Hematopoietic multipotent progenitor cell treated with erythropoietin and hydrocortisone succinate and interleukin-3 and kit ligand, for 4 days (in vitro differentiated cells): ENCODE measurements at regions not wholly inside any gene's neighbourhood (a gene's known extent, or its start where the extent isn't known, plus 50 kb on each side); places are given as distances from the start of the nearest gene placed in this dataset.
"Not testable (repeated sequence)": the region's sequence is repeated elsewhere in the genome, so short reads cannot be mapped to it uniquely, and the experiment has no call there.

Experiments used
- DNase-seq: peaks from one replicate; pipeline ENCODE4 v3.0.0-alpha.2; 2015

DNA sequence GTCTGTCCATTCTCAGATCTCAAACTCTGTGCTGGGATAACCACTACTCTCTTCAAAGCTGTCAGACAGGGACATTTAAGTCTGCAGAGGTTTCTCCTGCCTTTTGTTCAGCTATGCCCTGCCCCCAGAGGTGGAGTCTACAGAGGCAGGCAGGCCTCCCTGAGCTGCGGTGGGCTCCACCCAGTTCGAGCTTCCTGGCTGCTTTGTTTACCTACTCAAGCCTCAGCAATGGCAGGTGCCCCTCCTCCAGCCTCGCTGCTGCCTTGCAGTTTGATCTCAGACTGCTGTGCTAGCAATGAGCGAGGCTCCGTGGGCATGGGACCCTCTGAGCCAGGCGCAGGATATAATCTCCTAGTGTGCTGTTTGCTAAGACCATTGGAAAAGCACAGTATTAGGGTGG, 53.1 kb upstream of the HUNK start:
- not testable (repeated sequence) for DNase-seq

DNA sequence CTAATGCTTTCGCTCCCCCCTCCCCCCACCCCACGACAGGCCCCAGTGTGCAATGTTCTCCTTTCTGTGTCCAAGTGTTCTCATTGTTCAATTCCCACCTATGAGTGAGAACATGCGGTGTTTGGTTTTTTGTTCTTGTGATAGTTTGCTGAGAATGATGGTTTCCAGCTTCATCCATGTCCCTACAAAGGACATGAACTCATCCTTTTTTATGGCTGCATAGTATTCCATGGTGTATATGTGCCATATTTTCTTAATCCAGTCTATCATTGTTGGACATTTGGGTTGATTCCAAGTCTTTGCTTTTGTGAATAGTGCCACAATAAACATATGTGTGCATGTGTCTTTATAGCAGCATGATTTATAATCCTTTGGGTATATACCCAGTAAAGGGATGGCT, 58.5 kb upstream of the HUNK start:
- not testable (repeated sequence) for DNase-seq

DNA sequence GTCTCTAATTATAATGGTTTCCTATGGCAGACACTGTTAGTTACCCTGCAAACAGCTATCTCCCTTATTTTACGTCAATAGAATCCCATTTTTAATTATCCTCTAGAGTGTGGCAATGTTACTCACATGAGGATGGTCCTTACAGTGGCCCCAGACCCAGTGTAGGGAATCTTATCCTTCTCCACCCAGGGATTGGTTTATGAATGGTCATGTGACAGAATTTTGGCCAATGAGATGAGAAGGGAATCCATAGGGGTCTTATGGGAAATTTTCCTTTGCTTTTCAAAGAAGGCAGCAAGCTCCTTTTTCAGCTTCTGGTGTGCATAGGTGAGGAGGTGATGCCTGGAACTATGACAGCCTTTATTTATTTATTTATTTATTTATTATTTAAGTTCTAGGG, 59.0 kb upstream of the HUNK start:
- DNase-seq = no peak

DNA sequence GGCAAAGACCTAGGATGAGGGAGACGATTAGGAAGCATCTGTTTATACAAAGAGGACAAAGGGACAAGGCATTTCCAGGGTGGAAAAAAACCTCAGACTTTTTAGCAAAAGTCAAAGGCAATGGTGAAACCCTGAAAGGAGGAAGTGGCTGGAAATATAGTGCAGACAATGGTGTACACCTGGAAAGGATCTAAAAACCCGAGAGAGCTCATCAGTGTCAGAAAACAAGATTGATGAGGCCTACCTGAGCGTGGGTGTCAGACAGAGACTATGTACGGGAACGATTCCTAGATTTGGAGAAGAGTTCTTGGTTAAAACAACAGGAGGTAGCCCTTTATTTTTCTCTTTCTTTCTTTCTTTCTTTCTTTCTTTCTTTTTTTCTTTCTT, 68.8 kb upstream of the HUNK start:
- DNase-seq = no peak

DNA sequence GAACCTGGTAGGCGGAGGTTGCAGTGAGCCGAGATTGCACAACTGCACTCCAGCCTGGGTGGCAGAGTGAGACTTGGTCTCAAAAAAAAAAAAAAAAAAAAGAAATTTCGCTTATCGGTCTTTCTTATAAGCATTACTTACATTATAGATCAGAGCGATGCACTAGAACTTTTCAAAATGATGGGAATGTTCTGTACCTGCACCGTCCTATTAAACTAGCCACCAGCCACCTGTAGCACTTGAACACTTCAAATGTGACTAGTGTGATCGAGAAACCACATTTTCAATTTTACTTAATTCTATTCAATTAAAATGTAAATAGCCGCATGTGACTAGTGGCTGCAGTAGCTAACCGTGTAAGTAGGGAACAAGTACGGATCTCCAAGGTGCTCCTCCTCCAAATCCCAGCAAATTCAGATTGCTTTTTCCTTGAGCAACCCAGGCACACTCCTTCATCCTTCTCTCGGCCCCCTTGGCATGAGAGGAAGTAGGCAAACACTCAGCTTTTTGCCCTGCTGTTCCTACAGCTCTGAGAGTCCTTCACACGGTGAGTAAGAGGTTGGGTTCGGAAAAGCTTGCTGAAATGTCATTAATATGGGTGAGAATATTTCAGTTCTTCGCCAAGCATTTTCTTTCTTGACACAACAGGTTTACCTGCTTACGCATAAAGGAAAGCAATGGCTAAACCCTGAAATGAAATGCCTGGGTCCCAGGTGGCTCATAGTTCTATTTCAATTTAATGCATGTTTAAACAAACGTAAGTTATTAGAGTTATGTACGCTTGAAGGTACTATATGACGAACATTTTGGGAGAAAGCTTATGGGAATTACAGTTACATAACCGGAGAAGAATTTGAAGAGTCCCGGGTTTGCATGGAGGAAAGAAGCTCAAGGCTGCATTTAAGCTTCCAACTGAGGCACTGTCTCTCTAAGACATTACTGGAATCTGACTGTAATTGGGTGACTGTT, 69.5 kb upstream of the HUNK start:
- DNase-seq = no peak

DNA sequence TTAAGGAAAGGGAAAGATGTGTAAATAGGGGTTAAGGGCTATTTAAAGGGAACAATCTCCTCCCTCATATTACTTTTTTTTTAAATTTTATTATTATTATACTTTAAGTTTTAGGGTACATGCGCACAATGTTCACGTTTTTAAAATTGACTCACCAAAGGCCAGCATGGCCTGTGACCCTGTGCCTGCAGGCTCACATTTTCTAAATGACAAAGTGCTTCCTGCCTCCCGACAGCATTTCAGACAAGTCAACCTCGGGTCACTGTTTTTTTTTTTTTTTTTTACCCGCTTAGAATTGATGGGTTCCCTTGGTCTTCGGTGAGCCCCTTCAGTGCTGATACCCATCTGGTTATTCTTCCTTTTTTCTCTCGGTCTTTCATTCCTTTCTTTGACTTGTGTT, 70.4 kb upstream of the SCAF4 start:
- DNase-seq = no peak

DNA sequence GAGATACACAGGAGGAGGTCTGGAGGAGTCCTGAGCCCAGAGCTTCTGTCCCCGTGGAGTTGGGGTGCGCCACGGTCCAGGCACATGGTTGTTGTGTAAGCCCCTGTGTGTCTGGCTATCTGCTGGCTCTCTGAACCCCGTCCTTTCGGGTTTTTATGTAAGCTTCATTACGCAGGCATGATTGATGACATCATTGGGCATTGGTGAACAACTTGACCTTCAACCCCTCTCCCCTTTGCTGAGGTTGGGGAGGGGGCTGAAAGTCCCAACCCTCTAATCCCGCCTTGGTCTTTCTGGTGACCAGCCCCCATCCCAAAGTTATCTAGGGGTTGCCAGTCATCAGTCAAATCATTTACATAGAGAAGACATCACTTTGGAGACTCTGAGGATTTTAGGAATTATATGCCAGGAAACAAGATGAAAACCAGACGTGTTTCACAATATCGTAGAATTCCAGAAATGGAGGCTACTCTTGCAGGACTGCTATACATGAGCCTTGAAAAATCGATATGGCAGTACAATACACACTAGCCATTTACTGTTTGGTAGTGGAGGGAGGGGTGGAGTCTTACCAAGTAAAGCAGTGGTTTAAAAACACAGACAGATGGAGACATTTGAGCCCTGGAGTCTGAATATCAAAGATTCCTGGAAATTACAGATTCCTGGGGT, 69.8 kb upstream of the SCAF4 start:
- DNase-seq = no peak

DNA sequence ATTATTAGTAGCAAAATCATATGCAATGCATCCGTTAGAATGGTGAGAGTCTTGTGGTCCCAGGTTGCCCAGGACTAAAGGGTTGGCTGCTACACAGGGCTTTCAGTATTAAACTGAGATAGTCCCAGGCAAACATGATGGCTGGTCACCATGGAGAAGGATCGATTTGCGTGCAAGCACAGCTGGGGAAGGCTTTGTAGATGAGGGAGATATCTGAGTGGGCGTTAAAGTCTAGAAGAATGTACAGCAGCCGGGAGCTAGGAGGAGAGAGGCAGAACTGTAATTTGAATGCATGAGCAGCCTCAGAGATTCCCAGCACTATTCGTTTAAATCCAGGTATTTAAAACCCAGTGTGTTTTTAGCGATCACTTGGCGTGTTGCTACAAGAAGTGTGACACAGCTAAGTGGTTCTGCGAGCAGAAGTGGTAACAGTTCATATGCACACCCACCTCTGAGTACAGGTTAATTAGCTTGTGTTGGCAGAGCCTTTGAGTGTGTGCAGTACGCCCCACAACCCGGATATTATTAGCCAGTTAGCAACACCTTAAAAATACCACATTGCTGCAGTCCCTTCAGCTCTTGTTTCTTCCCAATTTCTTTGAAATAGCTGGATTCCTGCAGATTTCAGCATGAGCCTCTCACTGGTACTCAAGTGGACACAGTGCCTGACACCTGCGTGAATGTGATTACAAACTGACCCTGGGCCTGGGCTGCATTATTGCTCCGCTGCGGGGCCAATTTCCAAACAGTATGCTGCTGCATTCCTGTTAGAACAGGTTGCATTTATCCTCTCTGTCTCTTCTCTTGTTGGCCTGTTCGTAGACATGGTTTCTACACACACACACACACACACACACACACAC, 67.2 kb upstream of the SCAF4 start:
- no peak for DNase-seq

DNA sequence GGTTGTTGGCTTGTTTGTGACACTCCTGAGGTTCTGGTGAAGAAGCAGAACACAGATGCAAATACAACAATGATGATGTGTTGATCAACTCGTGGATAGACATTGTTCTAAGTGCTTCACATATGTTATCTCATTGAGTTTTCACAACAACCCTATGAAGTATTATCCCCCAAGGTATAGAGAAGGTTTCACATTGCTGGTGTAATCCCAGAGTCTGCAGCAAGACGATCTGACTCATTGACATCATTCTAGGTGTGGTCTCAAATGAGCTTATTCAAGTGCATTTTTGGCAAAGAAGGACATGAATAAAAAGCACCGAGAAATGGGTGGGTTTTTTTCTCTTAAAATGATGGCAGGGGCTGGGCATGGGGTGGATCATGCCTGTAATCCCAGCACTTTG, 64.1 kb upstream of the SCAF4 start:
- no peak for DNase-seq

DNA sequence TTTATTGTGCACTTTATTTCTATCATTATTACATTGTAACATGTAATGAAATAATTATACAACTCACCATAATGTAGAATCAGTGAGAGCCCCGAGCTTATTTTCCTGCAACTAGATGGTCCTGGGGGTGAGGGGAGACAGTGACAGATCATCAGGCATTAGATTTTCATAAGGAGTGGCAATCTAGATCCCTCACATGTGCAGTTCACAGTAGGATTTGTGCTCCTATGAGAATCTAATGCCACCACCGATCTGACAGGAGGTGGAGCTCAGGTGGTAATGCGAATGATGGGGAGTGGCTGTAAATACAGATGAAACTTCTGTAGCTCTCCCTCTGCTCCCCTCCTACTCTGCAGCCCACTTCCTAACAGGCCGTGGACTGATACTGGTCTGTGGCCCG, 58.5 kb upstream of the SCAF4 start:
- not testable (repeated sequence) for DNase-seq

DNA sequence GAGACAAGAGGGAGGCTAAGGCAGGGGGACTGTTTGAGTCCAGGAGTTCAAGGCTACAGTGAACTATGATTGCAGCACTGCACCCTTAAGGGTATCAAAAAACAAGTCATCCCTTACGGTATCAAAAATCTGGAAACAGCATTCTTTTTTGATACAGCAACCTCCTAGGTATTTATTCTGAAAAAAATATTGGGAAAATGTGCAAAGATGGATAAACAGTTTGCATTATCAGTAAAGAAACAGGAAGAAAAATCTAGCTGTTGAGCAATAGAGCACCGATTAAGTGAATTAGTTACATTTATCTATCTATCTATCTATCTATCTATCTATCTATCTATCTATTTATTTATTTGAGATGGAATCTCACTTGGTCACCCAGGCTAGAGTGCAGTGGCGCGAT, 56.7 kb upstream of the SCAF4 start:
- no peak for DNase-seq

DNA sequence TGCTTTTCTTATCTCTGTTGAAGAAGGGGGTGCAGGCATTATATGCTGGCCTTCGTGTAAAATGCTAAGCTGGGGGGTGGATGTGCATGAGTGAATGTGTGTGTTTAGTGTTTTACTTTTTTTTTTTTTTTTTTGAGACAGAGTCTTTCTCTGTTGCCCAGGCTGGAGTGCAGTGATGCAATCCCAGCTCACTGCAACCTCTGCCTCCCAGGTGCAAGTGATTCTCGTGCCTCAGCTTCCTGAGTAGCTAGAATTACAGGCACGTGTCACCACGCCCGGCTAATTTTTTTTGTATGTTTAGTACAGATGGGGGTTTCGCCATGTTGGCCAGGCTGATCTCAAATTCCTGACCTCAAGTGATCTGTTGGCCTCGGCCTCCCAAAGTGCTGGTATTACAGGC, 55.8 kb upstream of the SCAF4 start:
- DNase-seq = not testable (repeated sequence)

DNA sequence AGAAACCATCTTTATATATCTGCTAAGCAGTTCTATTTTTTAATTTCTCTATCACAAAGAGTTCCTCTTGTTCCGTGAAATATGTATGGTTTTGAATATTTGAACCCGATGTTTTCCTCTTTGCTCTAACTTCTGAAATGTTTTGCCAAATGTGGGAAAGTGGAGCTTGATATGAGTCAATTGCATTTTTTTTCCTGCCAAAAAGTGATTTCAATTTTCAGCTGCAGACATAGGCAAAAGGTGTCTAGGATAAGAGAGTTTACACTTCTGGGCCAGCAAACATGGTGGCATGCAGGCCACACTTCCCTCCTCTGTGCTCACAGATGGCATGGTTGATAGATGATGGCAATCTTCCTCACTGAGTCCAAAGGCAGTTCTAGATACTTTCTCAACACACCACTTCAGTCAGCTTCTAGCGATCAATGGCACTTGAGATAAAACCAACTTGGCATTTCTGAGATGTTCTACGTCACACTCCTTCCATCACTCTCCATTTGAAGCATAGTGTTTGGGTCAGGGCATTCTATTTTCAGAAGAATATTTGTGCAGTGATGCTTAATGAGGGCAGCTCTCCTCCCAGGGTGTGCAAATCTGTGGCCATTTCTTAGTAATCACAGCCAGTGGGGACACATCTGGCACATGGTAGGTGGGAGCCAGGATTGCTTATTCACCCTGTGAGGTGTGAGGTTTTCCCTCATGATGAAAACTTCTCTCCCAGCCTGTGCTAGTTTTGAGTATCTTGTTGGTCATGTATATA, 54.4 kb upstream of the SCAF4 start:
- no peak for DNase-seq

DNA sequence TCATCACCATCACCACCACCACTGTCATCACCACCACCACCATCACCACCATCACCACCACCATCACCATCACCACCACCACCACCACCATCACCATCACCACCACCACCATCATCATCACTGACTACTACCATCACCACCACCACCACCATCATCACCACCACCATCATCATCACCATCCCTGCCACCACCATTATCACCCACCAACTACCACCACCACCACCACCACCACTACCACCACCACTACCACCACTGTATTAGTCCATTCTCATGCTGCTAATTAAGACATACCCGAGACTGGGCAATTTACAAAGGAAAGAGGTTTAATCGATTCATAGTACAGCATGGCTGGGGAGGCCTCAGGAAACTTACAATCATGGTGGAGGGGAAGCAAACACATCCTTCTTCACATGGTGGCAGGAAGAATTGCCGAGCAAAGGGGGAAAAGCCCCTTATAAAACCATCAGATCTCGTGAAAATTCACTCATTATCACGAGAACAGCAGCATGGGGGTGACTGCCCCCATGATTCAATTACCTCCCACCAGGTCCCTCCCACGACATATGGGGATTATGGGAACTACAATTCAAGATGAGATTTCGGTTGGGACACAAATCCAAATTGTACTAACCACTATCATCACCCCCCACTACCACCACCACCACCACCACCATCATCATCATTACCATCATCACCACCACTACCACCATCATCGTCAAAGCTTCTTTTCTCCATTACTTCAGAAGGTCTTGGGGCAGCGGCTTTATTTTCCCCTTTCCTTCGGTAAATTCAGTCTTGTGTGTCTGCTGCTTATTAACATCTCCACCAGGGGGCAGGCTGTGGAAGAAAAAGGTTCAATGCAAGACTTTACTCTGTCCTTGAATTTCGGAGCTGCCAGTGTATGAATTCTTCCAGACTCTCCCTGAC, 53.6 kb upstream of the SCAF4 start:
- peak; percentile 83 for DNase-seq

DNA sequence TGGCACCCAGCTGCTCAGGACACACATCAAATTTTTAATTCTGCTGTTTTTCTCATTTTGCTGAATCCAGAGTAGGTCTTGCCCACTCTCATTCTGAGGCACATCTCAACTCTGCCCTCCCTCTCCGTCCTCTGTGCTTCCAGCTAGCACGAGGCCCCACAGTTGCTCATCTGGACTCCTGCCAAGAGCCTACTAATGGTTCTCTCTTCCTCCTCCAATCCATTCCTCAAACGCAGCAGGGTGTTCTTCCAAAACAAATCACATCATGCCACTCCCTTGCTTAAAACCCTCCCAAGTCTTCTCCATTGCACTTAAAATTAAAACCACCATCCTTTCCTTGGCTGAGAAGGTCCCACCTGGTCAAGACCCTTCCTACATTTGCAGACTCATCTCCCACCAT, 49.8 kb upstream of the SCAF4 start:
- peak; percentile 18 for DNase-seq
